A673 (cell line): ENCODE measurements at regions not wholly inside any gene's neighbourhood (a gene's known extent, or its start where the extent isn't known, plus 50 kb on each side); places are given as distances from the start of the nearest gene placed in this dataset.

ENCODE experiments used
- BruUV-seq: library from RNA; stranded (reverse); fragments of 400-500 nt; replicated peaks from 2 replicates; lab custom pipeline; 2021; lab: Mats Ljungman, UMichigan
- CTCF ChIA-PET: fragments of 300-600 bp; sonication (Branson Sonifier 250); formaldehyde crosslinking; loops from one replicate; lab custom pipeline; 2022; ENCODE audit warnings: antibody characterized with exemption; lab: Charles Lee
- POLR2A ChIA-PET: fragments of 300-600 bp; sonication (Branson Sonifier 250); formaldehyde crosslinking; loops from one replicate; lab custom pipeline; 2022; ENCODE audit warnings: antibody characterized with exemption; ENCODE audit not compliant: low non-redundant PET; lab: Charles Lee
- DNase-seq: peaks from one replicate; pipeline ENCODE4 v3.0.0-alpha.2; 2015; ENCODE audit warnings: low spot score
- H3K27ac ChIP-seq: fragments of 200-600 bp; sonication (generic); 2 replicates; pipeline ENCODE4 v1.5.1; 2016; ENCODE audit warnings: mixed run types, low read depth, mild to moderate bottlenecking, mixed read lengths, antibody characterized with exemption, low read length; ENCODE audit not compliant: poor library complexity, severe bottlenecking
- H3K27me3 ChIP-seq: fragments of 200-600 bp; sonication (generic); replicated peaks from 2 replicates; pipeline ENCODE4 v1.6.1; 2017; ENCODE audit warnings: mixed run types, low read depth, mild to moderate bottlenecking, mixed read lengths, antibody characterized with exemption, low read length; ENCODE audit not compliant: insufficient read depth, poor library complexity
- H3K36me3 ChIP-seq: fragments of 200-600 bp; sonication (generic); 2 replicates; pipeline ENCODE4 v1.6.1; 2016; ENCODE audit warnings: mixed run types, mild to moderate bottlenecking, mixed read lengths, antibody characterized with exemption, low read length; ENCODE audit not compliant: insufficient read depth, poor library complexity, severe bottlenecking
- H3K4me1 ChIP-seq: fragments of 200-600 bp; sonication (generic); 2 replicates; pipeline ENCODE4 v1.6.1; 2017; ENCODE audit warnings: mixed run types, mild to moderate bottlenecking, mixed read lengths, antibody characterized with exemption, low read length; ENCODE audit not compliant: insufficient read depth, poor library complexity, severe bottlenecking
- H3K4me3 ChIP-seq: fragments of 200-600 bp; sonication (generic); 2 replicates; pipeline ENCODE4 v1.5.1; 2016; ENCODE audit warnings: low read depth, mixed run types, mild to moderate bottlenecking, mixed read lengths, low read length; ENCODE audit not compliant: poor library complexity, severe bottlenecking
- H3K9me3 ChIP-seq: fragments of 200-600 bp; sonication (generic); 2 replicates; pipeline ENCODE4 v1.6.1; 2016; ENCODE audit warnings: mixed run types, low read depth, mild to moderate bottlenecking, mixed read lengths, antibody characterized with exemption, low read length; ENCODE audit not compliant: poor library complexity, severe bottlenecking
- CTCF ChIP-seq: fragments of 300-800, 200-600 bp; sonication (generic); conservative IDR thresholded peaks from 2 replicates; pipeline ENCODE4 v1.5.1; 2017; ENCODE audit warnings: low read depth, mild to moderate bottlenecking, antibody characterized with exemption, low read length, moderate library complexity, mixed read lengths
- EZH2 ChIP-seq: fragments of 200-600 bp; sonication (generic); IDR thresholded peaks from 2 replicates; pipeline ENCODE4 v1.6.1; 2017; ENCODE audit warnings: borderline replicate concordance, low read depth, mild to moderate bottlenecking, mixed read lengths, antibody characterized with exemption, low read length; ENCODE audit not compliant: poor library complexity, severe bottlenecking
- intact Hi-C: fragments of 100-400 bp; cut with micrococcal nuclease; formaldehyde crosslinking; loops from one replicate; pipeline ENCODE4 v1.10.0; 2022; ENCODE audit not compliant: unreplicated experiment

GRCh38 chr2:100754951-100755350 lies 65.0 kb upstream of the NPAS2 start:
- intact Hi-C loops = no loop called here
- Histone ChIP-seq H3K36me3 (no peaks in the 10 kb centered on the region), H3K27me3 (no peaks in the 10 kb centered on the region), H3K9me3 (no peaks in the 10 kb centered on the region), H3K27ac (no peak overlapping the region), H3K4me1 (no peaks in the 10 kb centered on the region), H3K4me3 (no peak overlapping the region)
- POLR2A ChIA-PET = no interaction called here
- no peak for TF ChIP-seq EZH2
- TF ChIP-seq CTCF = no peak
- no peak for DNase-seq
- CTCF ChIA-PET = no interaction called here
- BruUV-seq = no TSS peak

- H3K27me3 ChIP-seq = no peaks in the 10 kb centered on the region
- CTCF ChIA-PET = no interaction called here
- no peaks in the 10 kb centered on the region for H3K9me3 ChIP-seq
- TF ChIP-seq EZH2 (no peak), CTCF (no peak)
- no peak overlapping the region for H3K27ac ChIP-seq
- no peak overlapping the region for H3K4me3 ChIP-seq
- POLR2A ChIA-PET = no interaction called here
- H3K36me3 ChIP-seq = no peaks in the 10 kb centered on the region
- H3K4me1 ChIP-seq = no peaks in the 10 kb centered on the region
- BruUV-seq = no TSS peak
- intact Hi-C loops = no loop called here
- DNase-seq = no peak
Observed at GRCh38 chr2:100755441-100755840, 64.5 kb upstream of the NPAS2 start.

GRCh38 chr2:100756704-100757103 lies 63.2 kb upstream of the NPAS2 start:
- intact Hi-C loops = no loop called here
- POLR2A ChIA-PET = no interaction called here
- Histone ChIP-seq H3K9me3 (no peaks in the 10 kb centered on the region), H3K4me1 (no peaks in the 10 kb centered on the region), H3K27ac (no peak overlapping the region), H3K36me3 (no peaks in the 10 kb centered on the region), H3K27me3 (no peaks in the 10 kb centered on the region), H3K4me3 (no peak overlapping the region)
- no TSS peak for BruUV-seq
- CTCF ChIA-PET = no interaction called here
- DNase-seq = no peak
- no peak for TF ChIP-seq EZH2
- no peak for TF ChIP-seq CTCF
